HUES64 (cell line): ENCODE measurements at regions not wholly inside any gene's neighbourhood (a gene's known extent, or its start where the extent isn't known, plus 50 kb on each side); places are given as distances from the start of the nearest gene placed in this dataset.
"Not testable (repeated sequence)": the region's sequence is repeated elsewhere in the genome, so short reads cannot be mapped to it uniquely, and the experiment has no call there.

ENCODE experiments used
- H3K27ac ChIP-seq: 2 replicates; pipeline ENCODE4 v1.7.0; 2013; ENCODE audit warnings: low read depth, low read length, inconsistent platforms
- H3K27me3 ChIP-seq: 2 replicates; pipeline ENCODE4 v1.6.1; 2013; ENCODE audit warnings: mild to moderate bottlenecking, low read length; ENCODE audit not compliant: insufficient read depth
- H3K36me3 ChIP-seq: 2 replicates; pipeline ENCODE4 v1.6.1; 2013; ENCODE audit warnings: mild to moderate bottlenecking, low read length; ENCODE audit not compliant: insufficient read depth
- H3K4me1 ChIP-seq: 2 replicates; pipeline ENCODE4 v1.6.1; 2013; ENCODE audit warnings: mild to moderate bottlenecking, low read length, moderate library complexity; ENCODE audit not compliant: insufficient read depth
- H3K4me3 ChIP-seq: 2 replicates; pipeline ENCODE4 v1.5.1; 2013; ENCODE audit warnings: mild to moderate bottlenecking, low read length, moderate library complexity
- H3K9ac ChIP-seq: 2 replicates; pipeline ENCODE4 v1.6.1; 2013; ENCODE audit warnings: mild to moderate bottlenecking, low read depth, low read length
- H3K9me3 ChIP-seq: 2 replicates; pipeline ENCODE4 v1.6.1; 2013; ENCODE audit warnings: low read depth, low read length; ENCODE audit not compliant: insufficient read depth
- WGBS: fragments of 150-250, 120-280 bp; methylation state at CpG from one replicate; pipeline ENCODE4 v1.1.7; 2013; ENCODE audit warnings: missing lambda C conversion rate; 5-methylcytosine and 5-hydroxymethylcytosine counted together

GRCh38 chr21:9003909-9004814 is 1517.2 kb upstream of the TPTE start:
- not testable (repeated sequence) for H3K36me3 ChIP-seq, H3K9ac ChIP-seq, H3K27ac ChIP-seq, H3K4me3 ChIP-seq, H3K4me1 ChIP-seq, H3K27me3 ChIP-seq
- H3K9me3 ChIP-seq = peaks cover 88% of the 10 kb centered on the region
- WGBS = 65% methylated on average over 7 of the region's 7 CpGs

GRCh38 chr21:9004815-9005518 is 1516.4 kb upstream of the TPTE start:
- 75% methylated on average over 2 of the region's 3 CpGs for WGBS
- not testable (repeated sequence) for H3K27me3 ChIP-seq, H3K9ac ChIP-seq, H3K4me1 ChIP-seq, H3K4me3 ChIP-seq, H3K27ac ChIP-seq, H3K36me3 ChIP-seq
- peaks cover 89% of the 10 kb centered on the region for H3K9me3 ChIP-seq

GRCh38 chr21:9005671-9006070 is 1515.7 kb upstream of the TPTE start:
- H3K27me3 ChIP-seq, H3K36me3 ChIP-seq, H3K4me1 ChIP-seq, H3K4me3 ChIP-seq, H3K9ac ChIP-seq, H3K27ac ChIP-seq: not testable (repeated sequence)
- H3K9me3 ChIP-seq = peaks cover 89% of the 10 kb centered on the region
- 79% methylated on average over 1 of the region's 1 CpG for WGBS

- not testable (repeated sequence) for H3K4me1 ChIP-seq, H3K9ac ChIP-seq, H3K4me3 ChIP-seq, H3K27me3 ChIP-seq, H3K27ac ChIP-seq, H3K36me3 ChIP-seq
- peaks cover 91% of the 10 kb centered on the region for H3K9me3 ChIP-seq
Measured at GRCh38 chr21:9006111-9006510, 1515.3 kb upstream of the TPTE start.

- not testable (repeated sequence) for H3K4me1 ChIP-seq, H3K27me3 ChIP-seq, H3K36me3 ChIP-seq, H3K4me3 ChIP-seq, H3K9ac ChIP-seq, H3K27ac ChIP-seq
- peaks cover 96% of the 10 kb centered on the region for H3K9me3 ChIP-seq
- WGBS = 36% methylated on average over 1 of the region's 2 CpGs
Measured at GRCh38 chr21:9006553-9007323, 1514.6 kb upstream of the TPTE start.

GRCh38 chr21:9008636-9009035 is 1512.7 kb upstream of the TPTE start:
- no peak overlapping the region for H3K9ac ChIP-seq
- peaks cover 100% of the 10 kb centered on the region for H3K9me3 ChIP-seq
- H3K4me3 ChIP-seq = no peak overlapping the region
- no peak overlapping the region for H3K27ac ChIP-seq
- no peaks in the 10 kb centered on the region for H3K4me1 ChIP-seq
- H3K36me3 ChIP-seq = no peaks in the 10 kb centered on the region
- H3K27me3 ChIP-seq = no peaks in the 10 kb centered on the region

GRCh38 chr21:9009267-9010016 is 1511.9 kb upstream of the TPTE start:
- H3K4me1 ChIP-seq, H3K4me3 ChIP-seq, H3K36me3 ChIP-seq, H3K27ac ChIP-seq, H3K27me3 ChIP-seq, H3K9ac ChIP-seq: not testable (repeated sequence)
- peaks cover 100% of the 10 kb centered on the region for H3K9me3 ChIP-seq
- WGBS = 62% methylated on average over 3 of the region's 3 CpGs

GRCh38 chr21:9010121-9010795 is 1511.1 kb upstream of the TPTE start:
- WGBS = 17% methylated on average over 1 of the region's 4 CpGs
- not testable (repeated sequence) for H3K4me1 ChIP-seq, H3K4me3 ChIP-seq, H3K36me3 ChIP-seq, H3K9ac ChIP-seq, H3K27ac ChIP-seq, H3K27me3 ChIP-seq
- peaks cover 100% of the 10 kb centered on the region for H3K9me3 ChIP-seq

GRCh38 chr21:9010936-9011890 is 1510.2 kb upstream of the TPTE start:
- Histone ChIP-seq H3K4me3 (0 out of 2 replicates have a peak overlapping the region, but pooled peaks have one; percentile 5), H3K9me3 (peaks cover 96% of the 10 kb centered on the region)
- not testable (repeated sequence) for H3K9ac ChIP-seq, H3K27me3 ChIP-seq, H3K27ac ChIP-seq, H3K4me1 ChIP-seq, H3K36me3 ChIP-seq
- WGBS = 61% methylated on average over 3 of the region's 3 CpGs

- H3K36me3 ChIP-seq, H3K4me3 ChIP-seq, H3K27ac ChIP-seq, H3K27me3 ChIP-seq, H3K4me1 ChIP-seq, H3K9ac ChIP-seq: not testable (repeated sequence)
- H3K9me3 ChIP-seq = peaks cover 89% of the 10 kb centered on the region
- 46% methylated on average over 4 of the region's 4 CpGs for WGBS
Measured at GRCh38 chr21:9011916-9012315, 1509.5 kb upstream of the TPTE start.
